ENCODE measurements at regions not wholly inside any gene's neighbourhood (a gene's known extent, or its start where the extent isn't known, plus 50 kb on each side); places are given as distances from the start of the nearest gene placed in this dataset.
"Not testable (repeated sequence)": the region's sequence is repeated elsewhere in the genome, so short reads cannot be mapped to it uniquely, and the experiment has no call there.

- no peaks in the 10 kb centered on the region for H3K9me3 ChIP-seq
- H3K27ac ChIP-seq: no peak overlapping the region
- no peak for DNase-seq (ENCODE audit: low spot score in 2 of 2)
- H3K4me1 ChIP-seq: peaks cover 0 to 5% (median 2%) of the 10 kb centered on the region in 4 donors
- no peak overlapping the region for H3K4me3 ChIP-seq
- no peak for TF ChIP-seq POLR2A (IDR thresholded peaks at IDR 0.05)
- TF ChIP-seq EP300 (IDR thresholded peaks at IDR 0.05): no peak
- TF ChIP-seq CTCF (IDR thresholded peaks at IDR 0.05): no peak
- no peaks in the 10 kb centered on the region for H3K36me3 ChIP-seq
- H3K27me3 ChIP-seq: no peaks in the 10 kb centered on the region
- WGBS, 2 donors: 52 to 58% methylated on average over 1 of the region's 1 CpG
Measured at GRCh38 chr1:70499695-70500094, 88.6 kb downstream of the CTH start.

GRCh38 chr1:70503358-70503757 lies 92.3 kb downstream of the CTH start:
- TF ChIP-seq CTCF (IDR thresholded peaks at IDR 0.05) (no peak), POLR2A (IDR thresholded peaks at IDR 0.05) (no peak), EP300 (IDR thresholded peaks at IDR 0.05) (no peak)
- Histone ChIP-seq H3K27ac (no peak overlapping the region), H3K36me3 (no peaks in the 10 kb centered on the region), H3K4me3 (no peak overlapping the region), H3K27me3 (no peaks in the 10 kb centered on the region), H3K9me3 (no peaks in the 10 kb centered on the region), H3K4me1 (peaks cover 0 to 8% (median 2%) of the 10 kb centered on the region in 4 donors)
- no peak for DNase-seq (ENCODE audit: low spot score in 2 of 2)
- WGBS, 2 donors: 97% methylated on average over 1 of the region's 1 CpG

GRCh38 chr1:70504176-70504820 lies 93.2 kb downstream of the CTH start:
- H3K9me3 ChIP-seq: no peaks in the 10 kb centered on the region
- no peaks in the 10 kb centered on the region for H3K36me3 ChIP-seq
- WGBS, 2 donors: 86 to 87% methylated on average over 7 of the region's 7 CpGs
- no peak overlapping the region for H3K27ac ChIP-seq
- H3K27me3 ChIP-seq: no peaks in the 10 kb centered on the region
- H3K4me3 ChIP-seq: no peak overlapping the region
- no peak for DNase-seq (ENCODE audit: low spot score in 2 of 2)
- TF ChIP-seq POLR2A (IDR thresholded peaks at IDR 0.05) (no peak), CTCF (IDR thresholded peaks at IDR 0.05) (no peak), EP300 (IDR thresholded peaks at IDR 0.05) (no peak)
- peaks cover 0 to 8% (median 2%) of the 10 kb centered on the region in 4 donors for H3K4me1 ChIP-seq

- 21 to 31% methylated on average over 2 of the region's 2 CpGs for WGBS, 2 donors
- H3K36me3 ChIP-seq: no peaks in the 10 kb centered on the region
- no peak overlapping the region for H3K27ac ChIP-seq
- H3K4me1 ChIP-seq: peaks cover 0 to 11% (median 2%) of the 10 kb centered on the region in 4 donors
- peak in 1 of 2 donors; percentile 26 for DNase-seq (ENCODE audit: low spot score in 2 of 2)
- H3K9me3 ChIP-seq: no peaks in the 10 kb centered on the region
- TF ChIP-seq CTCF (IDR thresholded peaks at IDR 0.05) (no peak), EP300 (IDR thresholded peaks at IDR 0.05) (no peak), POLR2A (IDR thresholded peaks at IDR 0.05) (no peak)
- no peaks in the 10 kb centered on the region for H3K27me3 ChIP-seq
- no peak overlapping the region for H3K4me3 ChIP-seq
Measured at GRCh38 chr1:70504821-70505193, 93.7 kb downstream of the CTH start.

- DNase-seq (ENCODE audit: low spot score in 2 of 2); H3K27ac ChIP-seq; H3K27me3 ChIP-seq; H3K9me3 ChIP-seq; H3K36me3 ChIP-seq; H3K4me3 ChIP-seq: not testable (repeated sequence)
- WGBS, 2 donors: 90 to 94% methylated on average over 3 of the region's 3 CpGs
- peaks cover 0 to 12% (median 2%) of the 10 kb centered on the region in 4 donors for H3K4me1 ChIP-seq
Measured at GRCh38 chr1:70507991-70508390, 96.9 kb downstream of the CTH start.
